ENCODE measurements at regions not wholly inside any gene's neighbourhood (a gene's known extent, or its start where the extent isn't known, plus 50 kb on each side); places are given as distances from the start of the nearest gene placed in this dataset.

DNA sequence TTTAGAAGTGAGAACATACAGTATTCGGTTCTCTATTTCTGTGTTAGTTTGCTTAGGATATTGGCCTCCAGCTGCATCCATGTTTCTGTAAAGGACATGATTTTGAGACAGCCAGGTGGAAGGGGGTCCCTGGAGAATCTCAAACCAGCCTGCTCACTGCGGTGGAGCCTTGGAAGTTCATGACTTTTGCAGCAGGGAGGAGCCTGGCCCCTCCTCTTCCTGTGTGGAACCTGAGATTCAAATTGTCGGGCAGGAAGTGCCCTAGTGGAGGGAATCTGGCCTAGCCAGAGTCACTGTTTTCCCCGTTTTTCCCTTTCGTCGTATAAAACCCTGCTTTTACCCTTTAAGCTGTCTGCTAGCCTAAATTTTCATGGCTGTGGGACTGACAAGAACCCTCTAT, 762.6 kb downstream of the PCDH18 start:
- Histone ChIP-seq H3K14ac (replicated peaks; ENCODE audit: low read depth, low read length) (no peak overlapping the region), H2BK20ac (ENCODE audit: low read depth, low read length) (no peak overlapping the region), H3K18ac (ENCODE audit: low read depth, low read length) (no peak overlapping the region), H3K9ac (ENCODE audit: low read depth, low read length) (no peak overlapping the region), H3K9me1 (ENCODE audit: insufficient read depth, low read length) (no peaks in the 10 kb centered on the region), H3K36me3 (ENCODE audit: control insufficient read depth, insufficient read depth, low read length) (no peaks in the 10 kb centered on the region), H3K4me1 (ENCODE audit: control insufficient read depth, insufficient read depth, low read length) (no peaks in the 10 kb centered on the region; the same call in 1 of the 2 replicates), H3K4me3 (ENCODE audit: insufficient read depth, low read depth, low read length) (no peak overlapping the region), H3K9me3 (ENCODE audit: control insufficient read depth, insufficient read depth, low read length) (no peaks in the 10 kb centered on the region), H2BK120ac (ENCODE audit: low read depth, low read length) (no peak overlapping the region), H2BK15ac (ENCODE audit: low read depth, low read length) (no peak overlapping the region), H2AK5ac (ENCODE audit: low read depth, low read length) (no peak overlapping the region), H3K23ac (ENCODE audit: low read depth, low read length) (no peak overlapping the region), H4K20me1 (ENCODE audit: insufficient read depth, low read length) (no peaks in the 10 kb centered on the region), H2AFZ (replicated peaks; ENCODE audit: low read length, poor library complexity) (no peak overlapping the region), H2BK5ac (ENCODE audit: low read depth, low read length, poor library complexity, severe bottlenecking) (no peak overlapping the region), H4K8ac (ENCODE audit: low read depth in 2 of 2, low read length in 2 of 2) (no peak overlapping the region), H3K56ac (ENCODE audit: extremely low read depth, insufficient read depth, low read length) (no peak overlapping the region), H3K27ac (ENCODE audit: insufficient read depth, low read length) (no peak overlapping the region), H3K4ac (ENCODE audit: low read depth, low read length) (no peak overlapping the region), H2AK9ac (replicated peaks; ENCODE audit: low read depth, low read length, poor library complexity) (no peak overlapping the region), H3K27me3 (ENCODE audit: control insufficient read depth, insufficient read depth, low read length) (no peaks in the 10 kb centered on the region), H4K91ac (ENCODE audit: insufficient read depth, low read depth, low read length) (no peak overlapping the region), H4K5ac (ENCODE audit: low read depth, low read length) (no peak overlapping the region), H3K4me2 (ENCODE audit: low read depth, low read length) (no peak overlapping the region), H3K79me1 (ENCODE audit: low read depth in 1 of 2, low read length in 2 of 2) (no peaks in the 10 kb centered on the region)
- intact Hi-C loops (cut with micrococcal nuclease) (no loop called here), dilution Hi-C loops (cut with HindIII; ENCODE audit: low sequenced_read_pairs, unreplicated experiment) (no loop called here), in situ Hi-C loops (cut with MboI; ENCODE audit: low sequenced_read_pairs) (no loop called here)
- ATAC-seq (ENCODE audit: low read depth) (no peak), DNase-seq (no peak)
- ChIA-PET POLR2A (ENCODE audit: unreplicated experiment) (no interaction called here), CTCF (no interaction called here)
- no CpG with 5 or more reads among the region's 6 CpGs for WGBS, 2 experiments (ENCODE audit: extremely low coverage in 2 of 2, insufficient read length in 1 of 2)
- no TSS peak for BruUV-seq (replicated peaks)
- TF ChIP-seq RCOR1 (IDR thresholded peaks at IDR 0.05; ENCODE audit: insufficient replicate concordance, low read length) (no peak), MAFK (IDR thresholded peaks at IDR 0.05; ENCODE audit: low read depth, low read length) (no peak), RAD21 (IDR thresholded peaks at IDR 0.05; ENCODE audit: low read length) (no peak), MAZ (IDR thresholded peaks at IDR 0.05; ENCODE audit: borderline replicate concordance, low read depth, low read length) (no peak), CEBPB (IDR thresholded peaks at IDR 0.05; ENCODE audit: low read depth, low read length) (no peak), POLR2A (IDR thresholded peaks at IDR 0.05; ENCODE audit: low read depth, low read length) (no peak), SMC3 (IDR thresholded peaks at IDR 0.05; ENCODE audit: low read depth, low read length) (no peak), RFX5 (IDR thresholded peaks at IDR 0.05; ENCODE audit: low read depth, low read length) (no peak), BHLHE40 (IDR thresholded peaks at IDR 0.05; ENCODE audit: low read depth, low read length) (no peak), CHD1 (IDR thresholded peaks at IDR 0.05; ENCODE audit: low read depth, low read length) (no peak), FOS (IDR thresholded peaks at IDR 0.05; ENCODE audit: low read depth, low read length) (no peak), NFE2L2 (IDR thresholded peaks at IDR 0.05; ENCODE audit: low read depth, low read length) (no peak)
- TF ChIP-seq, protein P1, sequence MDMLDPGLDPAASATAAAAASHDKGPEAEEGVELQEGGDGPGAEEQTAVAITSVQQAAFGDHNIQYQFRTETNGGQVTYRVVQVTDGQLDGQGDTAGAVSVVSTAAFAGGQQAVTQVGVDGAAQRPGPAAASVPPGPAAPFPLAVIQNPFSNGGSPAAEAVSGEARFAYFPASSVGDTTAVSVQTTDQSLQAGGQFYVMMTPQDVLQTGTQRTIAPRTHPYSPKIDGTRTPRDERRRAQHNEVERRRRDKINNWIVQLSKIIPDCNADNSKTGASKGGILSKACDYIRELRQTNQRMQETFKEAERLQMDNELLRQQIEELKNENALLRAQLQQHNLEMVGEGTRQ (IDR thresholded peaks at IDR 0.05; ENCODE audit: low read depth, low read length): no peak
- TF ChIP-seq, protein P2, sequence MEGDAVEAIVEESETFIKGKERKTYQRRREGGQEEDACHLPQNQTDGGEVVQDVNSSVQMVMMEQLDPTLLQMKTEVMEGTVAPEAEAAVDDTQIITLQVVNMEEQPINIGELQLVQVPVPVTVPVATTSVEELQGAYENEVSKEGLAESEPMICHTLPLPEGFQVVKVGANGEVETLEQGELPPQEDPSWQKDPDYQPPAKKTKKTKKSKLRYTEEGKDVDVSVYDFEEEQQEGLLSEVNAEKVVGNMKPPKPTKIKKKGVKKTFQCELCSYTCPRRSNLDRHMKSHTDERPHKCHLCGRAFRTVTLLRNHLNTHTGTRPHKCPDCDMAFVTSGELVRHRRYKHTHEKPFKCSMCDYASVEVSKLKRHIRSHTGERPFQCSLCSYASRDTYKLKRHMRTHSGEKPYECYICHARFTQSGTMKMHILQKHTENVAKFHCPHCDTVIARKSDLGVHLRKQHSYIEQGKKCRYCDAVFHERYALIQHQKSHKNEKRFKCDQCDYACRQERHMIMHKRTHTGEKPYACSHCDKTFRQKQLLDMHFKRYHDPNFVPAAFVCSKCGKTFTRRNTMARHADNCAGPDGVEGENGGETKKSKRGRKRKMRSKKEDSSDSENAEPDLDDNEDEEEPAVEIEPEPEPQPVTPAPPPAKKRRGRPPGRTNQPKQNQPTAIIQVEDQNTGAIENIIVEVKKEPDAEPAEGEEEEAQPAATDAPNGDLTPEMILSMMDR (conservative IDR thresholded peaks at IDR 0.05; ENCODE audit: low read depth, low read length): no peak

Measured in IMR-90 (cell line).